ENCODE measurements at regions not wholly inside any gene's neighbourhood (a gene's known extent, or its start where the extent isn't known, plus 50 kb on each side); places are given as distances from the start of the nearest gene placed in this dataset.
"Not testable (repeated sequence)": the region's sequence is repeated elsewhere in the genome, so short reads cannot be mapped to it uniquely, and the experiment has no call there.

GRCh38 chr15:96648866-96649265 lies 318.4 kb downstream of the NR2F2 start:
- no peaks in the 10 kb centered on the region for H4K20me1 ChIP-seq (ENCODE audit: insufficient read depth, poor library complexity, severe bottlenecking)
- no peak for DNase-seq (ENCODE audit: low spot score)
- H3K4me1 ChIP-seq (ENCODE audit: insufficient read depth) = no peaks in the 10 kb centered on the region
- no peak overlapping the region for H2AFZ ChIP-seq
- no peak overlapping the region for H3K4me2 ChIP-seq
- TF ChIP-seq CTCF (IDR thresholded peaks at IDR 0.05; ENCODE audit: poor library complexity) (no peak), EZH2 (IDR thresholded peaks at IDR 0.05; ENCODE audit: borderline replicate concordance) (no peak), EZH2phosphoT487 (IDR thresholded peaks at IDR 0.05; ENCODE audit: low read depth, severe bottlenecking, unreplicated experiment) (no peak)
- H3K4me3 ChIP-seq = no peak overlapping the region
- H3K9me3 ChIP-seq (ENCODE audit: low read depth) = no peaks in the 10 kb centered on the region
- H3K79me2 ChIP-seq = no peaks in the 10 kb centered on the region
- H3K36me3 ChIP-seq (replicated peaks; ENCODE audit: insufficient read depth, low read depth) = no peaks in the 10 kb centered on the region
- no peak overlapping the region for H3K27ac ChIP-seq
- H3K27me3 ChIP-seq = no peaks in the 10 kb centered on the region
- WGBS (ENCODE audit: low lambda C conversion rate, missing lambda C conversion rate) = 89% methylated on average over 9 of the region's 9 CpGs
- no peaks in the 10 kb centered on the region for H3K9me2 ChIP-seq (replicated peaks; ENCODE audit: insufficient read depth)

- H3K36me3 ChIP-seq (replicated peaks; ENCODE audit: insufficient read depth, low read depth) = no peaks in the 10 kb centered on the region
- no peak for DNase-seq (ENCODE audit: low spot score)
- H2AFZ ChIP-seq = no peak overlapping the region
- WGBS (ENCODE audit: low lambda C conversion rate, missing lambda C conversion rate) = 77% methylated on average over 1 of the region's 1 CpG
- H3K4me1 ChIP-seq (ENCODE audit: insufficient read depth) = no peaks in the 10 kb centered on the region
- no peak overlapping the region for H3K27ac ChIP-seq
- H3K4me2 ChIP-seq = no peak overlapping the region
- no peak for TF ChIP-seq EZH2phosphoT487 (IDR thresholded peaks at IDR 0.05; ENCODE audit: low read depth, severe bottlenecking, unreplicated experiment)
- no peak for TF ChIP-seq EZH2 (IDR thresholded peaks at IDR 0.05; ENCODE audit: borderline replicate concordance)
- TF ChIP-seq CTCF (IDR thresholded peaks at IDR 0.05; ENCODE audit: poor library complexity) = no peak
- no peaks in the 10 kb centered on the region for H3K27me3 ChIP-seq
- no peaks in the 10 kb centered on the region for H3K9me3 ChIP-seq (ENCODE audit: low read depth)
- no peaks in the 10 kb centered on the region for H3K9me2 ChIP-seq (replicated peaks; ENCODE audit: insufficient read depth)
- H3K79me2 ChIP-seq = no peaks in the 10 kb centered on the region
- H3K4me3 ChIP-seq = no peak overlapping the region
- H4K20me1 ChIP-seq (ENCODE audit: insufficient read depth, poor library complexity, severe bottlenecking) = no peaks in the 10 kb centered on the region
Measured at GRCh38 chr15:96657096-96657495, 326.6 kb downstream of the NR2F2 start.

GRCh38 chr15:96666979-96667378 lies 336.5 kb downstream of the NR2F2 start:
- not testable (repeated sequence) for H3K4me1 ChIP-seq (ENCODE audit: insufficient read depth); H3K27me3 ChIP-seq; H3K9me2 ChIP-seq (replicated peaks; ENCODE audit: insufficient read depth); H2AFZ ChIP-seq; H3K27ac ChIP-seq; H3K4me3 ChIP-seq; H3K4me2 ChIP-seq; H3K9me3 ChIP-seq (ENCODE audit: low read depth); H4K20me1 ChIP-seq (ENCODE audit: insufficient read depth, poor library complexity, severe bottlenecking); H3K79me2 ChIP-seq; DNase-seq (ENCODE audit: low spot score); H3K36me3 ChIP-seq (replicated peaks; ENCODE audit: insufficient read depth, low read depth)
- 92% methylated on average over 3 of the region's 3 CpGs for WGBS (ENCODE audit: low lambda C conversion rate, missing lambda C conversion rate)

- no peak for DNase-seq (ENCODE audit: low spot score)
- H3K36me3 ChIP-seq (replicated peaks; ENCODE audit: insufficient read depth, low read depth) = no peaks in the 10 kb centered on the region
- no peak for TF ChIP-seq EZH2phosphoT487 (IDR thresholded peaks at IDR 0.05; ENCODE audit: low read depth, severe bottlenecking, unreplicated experiment)
- TF ChIP-seq CTCF (IDR thresholded peaks at IDR 0.05; ENCODE audit: poor library complexity) = no peak
- no peak for TF ChIP-seq EZH2 (IDR thresholded peaks at IDR 0.05; ENCODE audit: borderline replicate concordance)
- no peak overlapping the region for H3K4me3 ChIP-seq
- H3K4me1 ChIP-seq (ENCODE audit: insufficient read depth) = no peaks in the 10 kb centered on the region
- no peak overlapping the region for H2AFZ ChIP-seq
- H3K27me3 ChIP-seq = no peaks in the 10 kb centered on the region
- H3K79me2 ChIP-seq = no peaks in the 10 kb centered on the region
- H3K9me2 ChIP-seq (replicated peaks; ENCODE audit: insufficient read depth) = no peaks in the 10 kb centered on the region
- H4K20me1 ChIP-seq (ENCODE audit: insufficient read depth, poor library complexity, severe bottlenecking) = no peaks in the 10 kb centered on the region
- no peak overlapping the region for H3K4me2 ChIP-seq
- H3K9me3 ChIP-seq (ENCODE audit: low read depth) = no peaks in the 10 kb centered on the region
- WGBS (ENCODE audit: low lambda C conversion rate, missing lambda C conversion rate) = 80% methylated on average over 5 of the region's 5 CpGs
- H3K27ac ChIP-seq = no peak overlapping the region
Measured at GRCh38 chr15:96670389-96670788, 339.9 kb downstream of the NR2F2 start.
